ENCODE measurements at regions not wholly inside any gene's neighbourhood (a gene's known extent, or its start where the extent isn't known, plus 50 kb on each side); places are given as distances from the start of the nearest gene placed in this dataset.

DNA sequence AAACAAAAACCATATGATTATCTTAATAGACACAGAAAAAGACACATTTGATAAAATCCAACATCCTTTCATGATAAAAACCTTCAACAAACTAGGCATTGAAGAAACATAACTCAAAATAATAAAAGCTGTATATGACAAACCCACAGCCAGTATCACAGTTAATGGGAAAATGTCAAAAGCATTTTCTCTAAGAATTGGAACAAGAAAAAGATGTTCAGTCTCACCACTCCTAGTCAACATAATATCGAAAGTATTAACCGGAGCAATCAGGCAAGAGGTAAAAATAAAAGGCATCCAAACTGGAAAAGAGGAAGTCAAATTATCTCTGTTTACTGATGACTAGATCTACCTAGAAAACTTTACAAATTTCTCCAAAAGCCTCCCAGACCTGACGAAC lies 684.2 kb upstream of the SPRY2 start:
- Histone ChIP-seq H3K9ac (ENCODE audit: low read length) (no peak overlapping the region), H3K27ac (ENCODE audit: low read length) (no peak overlapping the region)

DNA sequence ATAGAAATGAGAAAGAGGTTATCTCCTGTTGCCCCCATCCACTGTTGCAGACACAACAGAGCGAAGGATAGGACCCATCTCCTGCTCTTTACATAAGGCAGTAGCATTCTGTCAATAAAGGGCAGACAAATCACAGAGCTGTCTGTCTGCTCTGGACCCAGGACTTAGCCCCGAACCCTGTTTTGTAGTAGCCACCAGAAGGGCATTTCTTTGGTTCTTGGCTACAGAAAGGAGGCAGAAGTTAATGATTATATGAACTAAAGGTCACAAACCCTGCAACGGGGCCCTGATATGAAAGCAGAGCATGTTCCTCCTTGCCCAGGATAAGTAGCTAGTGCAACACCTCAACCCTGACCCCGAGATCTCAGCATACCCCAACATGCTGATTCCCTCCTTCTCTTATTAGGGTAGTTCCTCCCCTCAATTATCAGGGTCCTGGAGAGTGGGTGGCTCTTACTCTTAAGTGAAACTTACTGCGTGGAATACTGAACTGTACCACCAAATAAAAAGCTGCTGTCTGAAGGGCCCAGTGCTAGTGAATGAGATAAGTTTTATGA lies 680.4 kb upstream of the SPRY2 start:
- no peak overlapping the region for H3K27ac ChIP-seq (ENCODE audit: low read length)
- H3K9ac ChIP-seq (ENCODE audit: low read length): no peak overlapping the region
- no peaks in the 10 kb centered on the region for H3K36me3 ChIP-seq (ENCODE audit: insufficient read depth, low read length)
- no peaks in the 10 kb centered on the region for H3K9me3 ChIP-seq (ENCODE audit: low read length)
- no peaks in the 10 kb centered on the region for H4K20me1 ChIP-seq (ENCODE audit: insufficient read depth)
- no peak overlapping the region for H3K4me3 ChIP-seq (ENCODE audit: low read length)
- no peak overlapping the region for H3K4me2 ChIP-seq (ENCODE audit: low read length)
- no peaks in the 10 kb centered on the region for H3K27me3 ChIP-seq (ENCODE audit: insufficient read depth, low read depth, low read length)
- no peaks in the 10 kb centered on the region for H3K9me2 ChIP-seq (ENCODE audit: insufficient read depth, low read length)
- H3F3A ChIP-seq (ENCODE audit: insufficient read depth, low read length, poor library complexity, severe bottlenecking): no peaks in the 10 kb centered on the region
- TF ChIP-seq POLR2AphosphoS5 (IDR thresholded peaks at IDR 0.05) (no peak), SMC3 (conservative IDR thresholded peaks at IDR 0.05; ENCODE audit: poor library complexity) (no peak), RAD21 (conservative IDR thresholded peaks at IDR 0.05) (no peak), EZH2 (IDR thresholded peaks at IDR 0.05; ENCODE audit: borderline replicate concordance, insufficient read depth, low read length, poor library complexity, severe bottlenecking) (no peak), TAF1 (IDR thresholded peaks at IDR 0.05; ENCODE audit: low read depth) (no peak), EP300 (conservative IDR thresholded peaks at IDR 0.05; ENCODE audit: poor library complexity, severe bottlenecking) (no peak), MXI1 (conservative IDR thresholded peaks at IDR 0.05; ENCODE audit: poor library complexity, severe bottlenecking) (no peak)
- TF ChIP-seq, protein P1, sequence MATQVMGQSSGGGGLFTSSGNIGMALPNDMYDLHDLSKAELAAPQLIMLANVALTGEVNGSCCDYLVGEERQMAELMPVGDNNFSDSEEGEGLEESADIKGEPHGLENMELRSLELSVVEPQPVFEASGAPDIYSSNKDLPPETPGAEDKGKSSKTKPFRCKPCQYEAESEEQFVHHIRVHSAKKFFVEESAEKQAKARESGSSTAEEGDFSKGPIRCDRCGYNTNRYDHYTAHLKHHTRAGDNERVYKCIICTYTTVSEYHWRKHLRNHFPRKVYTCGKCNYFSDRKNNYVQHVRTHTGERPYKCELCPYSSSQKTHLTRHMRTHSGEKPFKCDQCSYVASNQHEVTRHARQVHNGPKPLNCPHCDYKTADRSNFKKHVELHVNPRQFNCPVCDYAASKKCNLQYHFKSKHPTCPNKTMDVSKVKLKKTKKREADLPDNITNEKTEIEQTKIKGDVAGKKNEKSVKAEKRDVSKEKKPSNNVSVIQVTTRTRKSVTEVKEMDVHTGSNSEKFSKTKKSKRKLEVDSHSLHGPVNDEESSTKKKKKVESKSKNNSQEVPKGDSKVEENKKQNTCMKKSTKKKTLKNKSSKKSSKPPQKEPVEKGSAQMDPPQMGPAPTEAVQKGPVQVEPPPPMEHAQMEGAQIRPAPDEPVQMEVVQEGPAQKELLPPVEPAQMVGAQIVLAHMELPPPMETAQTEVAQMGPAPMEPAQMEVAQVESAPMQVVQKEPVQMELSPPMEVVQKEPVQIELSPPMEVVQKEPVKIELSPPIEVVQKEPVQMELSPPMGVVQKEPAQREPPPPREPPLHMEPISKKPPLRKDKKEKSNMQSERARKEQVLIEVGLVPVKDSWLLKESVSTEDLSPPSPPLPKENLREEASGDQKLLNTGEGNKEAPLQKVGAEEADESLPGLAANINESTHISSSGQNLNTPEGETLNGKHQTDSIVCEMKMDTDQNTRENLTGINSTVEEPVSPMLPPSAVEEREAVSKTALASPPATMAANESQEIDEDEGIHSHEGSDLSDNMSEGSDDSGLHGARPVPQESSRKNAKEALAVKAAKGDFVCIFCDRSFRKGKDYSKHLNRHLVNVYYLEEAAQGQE (IDR thresholded peaks at IDR 0.05; ENCODE audit: borderline replicate concordance): no peak
- TF ChIP-seq, protein P2, sequence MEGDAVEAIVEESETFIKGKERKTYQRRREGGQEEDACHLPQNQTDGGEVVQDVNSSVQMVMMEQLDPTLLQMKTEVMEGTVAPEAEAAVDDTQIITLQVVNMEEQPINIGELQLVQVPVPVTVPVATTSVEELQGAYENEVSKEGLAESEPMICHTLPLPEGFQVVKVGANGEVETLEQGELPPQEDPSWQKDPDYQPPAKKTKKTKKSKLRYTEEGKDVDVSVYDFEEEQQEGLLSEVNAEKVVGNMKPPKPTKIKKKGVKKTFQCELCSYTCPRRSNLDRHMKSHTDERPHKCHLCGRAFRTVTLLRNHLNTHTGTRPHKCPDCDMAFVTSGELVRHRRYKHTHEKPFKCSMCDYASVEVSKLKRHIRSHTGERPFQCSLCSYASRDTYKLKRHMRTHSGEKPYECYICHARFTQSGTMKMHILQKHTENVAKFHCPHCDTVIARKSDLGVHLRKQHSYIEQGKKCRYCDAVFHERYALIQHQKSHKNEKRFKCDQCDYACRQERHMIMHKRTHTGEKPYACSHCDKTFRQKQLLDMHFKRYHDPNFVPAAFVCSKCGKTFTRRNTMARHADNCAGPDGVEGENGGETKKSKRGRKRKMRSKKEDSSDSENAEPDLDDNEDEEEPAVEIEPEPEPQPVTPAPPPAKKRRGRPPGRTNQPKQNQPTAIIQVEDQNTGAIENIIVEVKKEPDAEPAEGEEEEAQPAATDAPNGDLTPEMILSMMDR (IDR thresholded peaks at IDR 0.05; ENCODE audit: poor library complexity, severe bottlenecking): no peak
- H3K79me2 ChIP-seq (replicated peaks; ENCODE audit: insufficient read depth, low read length): no peaks in the 10 kb centered on the region
- no peak overlapping the region for H2AFZ ChIP-seq (ENCODE audit: low read depth, low read length)

More for the DNA sequence above, 684.2 kb upstream of the SPRY2 start:
- Histone ChIP-seq H4K20me1 (ENCODE audit: insufficient read depth) (no peaks in the 10 kb centered on the region), H3K79me2 (replicated peaks; ENCODE audit: insufficient read depth, low read length) (no peaks in the 10 kb centered on the region), H3K4me2 (ENCODE audit: low read length) (no peak overlapping the region), H3K4me3 (ENCODE audit: low read length) (no peak overlapping the region), H3K9me2 (ENCODE audit: insufficient read depth, low read length) (no peaks in the 10 kb centered on the region), H2AFZ (ENCODE audit: low read depth, low read length) (no peak overlapping the region), H3F3A (ENCODE audit: insufficient read depth, low read length, poor library complexity, severe bottlenecking) (no peaks in the 10 kb centered on the region), H3K27me3 (ENCODE audit: insufficient read depth, low read depth, low read length) (no peaks in the 10 kb centered on the region), H3K9me3 (ENCODE audit: low read length) (no peaks in the 10 kb centered on the region), H3K36me3 (ENCODE audit: insufficient read depth, low read length) (no peaks in the 10 kb centered on the region)
- TF ChIP-seq, protein P2 (IDR thresholded peaks at IDR 0.05; ENCODE audit: poor library complexity, severe bottlenecking): no peak
- no peak for TF ChIP-seq EZH2 (IDR thresholded peaks at IDR 0.05; ENCODE audit: borderline replicate concordance, insufficient read depth, low read length, poor library complexity, severe bottlenecking)
- TF ChIP-seq MXI1 (conservative IDR thresholded peaks at IDR 0.05; ENCODE audit: poor library complexity, severe bottlenecking): no peak
- TF ChIP-seq SMC3 (conservative IDR thresholded peaks at IDR 0.05; ENCODE audit: poor library complexity): no peak
- TF ChIP-seq EP300 (conservative IDR thresholded peaks at IDR 0.05; ENCODE audit: poor library complexity, severe bottlenecking): no peak
- TF ChIP-seq, protein P1 (IDR thresholded peaks at IDR 0.05; ENCODE audit: borderline replicate concordance): no peak
- TF ChIP-seq POLR2AphosphoS5 (IDR thresholded peaks at IDR 0.05): no peak
- no peak for TF ChIP-seq RAD21 (conservative IDR thresholded peaks at IDR 0.05)
- TF ChIP-seq TAF1 (IDR thresholded peaks at IDR 0.05; ENCODE audit: low read depth): no peak
